GM19328 (cell line): ENCODE measurements at regions not wholly inside any gene's neighbourhood (a gene's known extent, or its start where the extent isn't known, plus 50 kb on each side); places are given as distances from the start of the nearest gene placed in this dataset.
"Not testable (repeated sequence)": the region's sequence is repeated elsewhere in the genome, so short reads cannot be mapped to it uniquely, and the experiment has no call there.

Source experiments
- ATAC-seq: cut with Tn5 transposase; IDR thresholded peaks from one replicate; pipeline ENCODE4 v1.9.1; 2021; ENCODE audit warnings: mild to moderate bottlenecking, moderate library complexity; ENCODE audit not compliant: unreplicated experiment

DNA sequence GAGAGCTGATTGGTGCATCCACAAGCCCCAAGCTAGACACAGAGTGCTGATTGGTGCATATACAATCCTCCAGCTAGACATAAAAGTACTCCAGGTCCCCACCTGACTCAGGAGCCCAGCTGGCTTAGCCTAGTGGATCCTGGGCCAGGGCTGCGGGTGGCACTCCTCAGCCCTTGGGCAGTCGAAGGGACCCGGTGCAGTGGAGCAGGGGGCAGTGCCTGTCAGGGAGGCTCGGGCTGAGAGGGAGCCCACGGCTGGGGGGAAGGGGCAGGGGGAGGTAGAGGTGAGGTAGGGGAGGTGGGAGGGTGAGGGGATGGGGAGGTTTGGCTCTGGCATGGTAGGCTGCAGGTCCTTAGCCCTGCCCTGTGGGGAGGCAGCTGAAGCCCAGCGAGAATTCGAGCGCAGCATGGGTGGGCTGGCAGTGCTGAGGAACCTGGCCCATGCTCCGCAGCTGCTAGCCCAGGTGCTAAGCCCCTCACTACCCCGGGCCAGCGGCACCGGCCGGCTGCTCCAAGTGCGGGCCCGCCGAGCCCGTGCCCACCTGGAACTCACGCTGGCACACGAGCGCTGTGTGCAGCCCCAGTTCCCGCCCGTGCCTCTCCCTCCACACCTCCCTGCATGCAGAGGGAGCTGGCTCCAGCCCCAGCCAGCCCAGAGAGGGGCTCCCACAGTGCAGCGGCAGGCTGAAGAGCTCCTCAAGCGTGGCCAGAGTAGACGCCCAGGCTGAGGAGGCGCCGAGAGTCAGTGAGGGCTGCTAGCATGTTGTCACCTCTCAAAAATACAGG lies 742.8 kb downstream of the FAM181B start:
- ATAC-seq, result no peak

DNA sequence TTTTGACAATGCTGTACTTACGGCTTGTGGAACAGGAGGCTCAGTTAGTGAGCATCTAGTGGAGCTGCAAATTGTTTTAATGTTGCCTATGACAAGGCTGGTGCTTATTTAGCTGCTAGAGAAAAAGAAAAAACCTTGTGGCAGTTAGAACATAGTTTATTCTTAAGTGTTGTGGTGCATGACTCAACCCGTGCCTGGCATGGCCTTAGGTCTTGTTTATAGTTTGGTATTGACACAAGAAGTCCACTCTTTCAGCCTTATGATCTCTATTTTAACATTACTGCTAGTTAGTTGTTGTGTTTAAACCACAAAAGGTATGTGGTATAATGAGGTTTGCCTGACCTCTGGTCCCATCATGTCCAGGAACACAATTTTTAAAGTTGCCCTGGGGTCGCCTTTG lies 744.6 kb downstream of the FAM181B start:
- ATAC-seq, result no peak

DNA sequence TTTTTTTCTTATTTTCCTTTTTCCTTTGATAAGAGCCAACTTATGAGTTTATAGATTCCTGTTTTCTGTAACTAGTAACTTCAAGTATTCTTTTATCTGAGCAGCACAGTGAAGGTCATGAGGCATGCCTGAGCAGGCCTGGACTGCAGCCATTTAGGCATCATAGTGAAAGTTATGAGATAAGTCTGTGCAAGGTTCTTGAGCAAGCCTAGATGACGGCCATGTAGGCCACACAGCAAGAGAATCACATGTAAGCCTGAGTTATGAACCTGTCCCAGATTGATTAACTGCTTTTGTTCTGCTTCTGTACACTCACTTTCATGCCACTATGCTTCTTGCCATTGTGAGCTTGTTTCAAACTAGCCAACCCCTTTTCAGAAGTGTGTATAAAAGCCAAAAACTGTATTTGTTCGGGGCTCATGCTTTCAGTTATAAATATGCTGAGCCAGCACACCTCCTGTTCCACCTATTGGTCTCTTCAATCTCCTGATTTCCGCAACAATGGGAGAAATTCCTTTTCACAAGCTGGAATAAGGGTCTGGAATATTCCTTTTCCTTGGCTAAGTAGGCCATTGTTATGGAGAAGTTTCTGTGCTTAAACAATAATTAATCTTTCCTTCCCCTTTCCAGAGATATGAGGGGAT lies 745.7 kb downstream of the FAM181B start:
- ATAC-seq, result no peak

DNA sequence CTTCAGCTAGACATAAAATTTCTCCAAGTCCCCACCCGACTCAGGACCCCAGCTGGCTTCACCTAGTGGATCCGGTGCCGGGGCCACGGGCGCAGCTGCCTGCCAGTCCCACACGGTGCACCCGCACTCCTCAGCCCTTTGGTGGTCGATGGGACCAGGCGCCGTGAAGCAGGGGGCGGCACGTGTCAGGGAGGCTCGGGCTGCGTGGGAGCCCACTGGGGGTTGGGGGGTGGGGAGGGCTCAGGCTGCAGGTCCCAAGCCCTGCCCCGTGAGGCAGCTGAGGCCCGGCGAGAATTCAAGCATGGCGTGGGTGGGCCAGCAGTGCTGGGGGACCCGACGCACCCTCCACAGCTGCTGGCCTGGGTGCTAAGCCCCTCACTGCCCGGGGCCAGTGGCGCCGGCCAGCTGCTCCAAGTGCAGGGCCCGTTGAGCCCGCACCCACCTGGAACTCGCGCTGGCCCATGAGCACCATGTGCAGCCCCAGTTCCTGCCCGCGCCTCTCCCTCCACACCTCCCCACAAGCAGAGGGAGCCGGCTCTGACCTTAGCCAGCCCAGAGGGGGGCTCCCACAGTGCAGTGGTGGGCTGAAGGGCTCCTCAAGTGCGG lies 747.0 kb downstream of the FAM181B start:
- ATAC-seq, result no peak

DNA sequence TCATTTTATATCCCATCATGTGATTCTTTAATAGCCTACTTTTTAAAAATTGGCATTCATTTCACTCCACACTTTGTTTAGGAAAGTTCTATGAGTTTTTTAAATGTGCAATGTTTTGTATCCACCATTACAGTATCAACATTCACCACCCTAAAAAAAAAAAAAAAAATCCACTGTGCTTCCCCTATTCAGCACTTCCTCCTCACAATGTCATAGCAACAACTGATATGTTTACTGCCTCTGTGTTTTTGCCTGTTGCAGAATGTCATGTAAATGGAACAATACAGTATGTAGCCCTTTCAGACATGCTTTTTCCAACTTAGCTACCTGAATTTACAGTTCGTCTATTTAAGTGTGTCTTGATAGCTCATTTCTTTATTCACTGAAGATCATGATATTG lies 754.2 kb downstream of the FAM181B start:
- no peak for ATAC-seq

DNA sequence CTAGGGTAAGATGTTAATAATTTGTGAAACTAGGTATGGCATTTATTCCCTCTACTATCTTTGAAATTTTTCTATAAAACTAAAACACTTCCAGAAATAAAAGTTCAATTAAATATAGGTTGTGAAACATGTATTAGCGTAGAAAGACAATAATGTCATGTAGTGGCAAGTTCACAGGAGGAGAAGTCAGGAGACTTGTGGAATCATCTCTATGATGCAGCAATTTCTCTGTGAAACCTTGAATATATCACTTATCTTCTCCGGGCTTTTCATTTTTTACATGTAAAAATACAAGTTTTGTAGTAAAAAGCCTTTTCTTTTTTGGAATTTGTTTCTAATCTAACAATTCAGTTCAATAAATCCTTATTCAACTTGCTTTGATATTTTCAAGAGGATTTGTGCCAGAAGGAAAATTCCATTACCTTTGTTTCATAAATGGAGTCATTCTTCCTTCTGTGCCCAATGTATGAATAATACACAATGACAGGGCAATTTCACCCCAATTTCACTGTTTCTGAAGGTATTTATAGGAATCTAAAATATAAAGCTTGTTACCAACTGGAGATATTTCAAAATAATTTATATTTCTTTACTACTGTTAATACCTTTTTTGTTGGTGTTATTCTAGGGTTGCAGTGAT lies 758.3 kb downstream of the FAM181B start:
- ATAC-seq, result no peak

DNA sequence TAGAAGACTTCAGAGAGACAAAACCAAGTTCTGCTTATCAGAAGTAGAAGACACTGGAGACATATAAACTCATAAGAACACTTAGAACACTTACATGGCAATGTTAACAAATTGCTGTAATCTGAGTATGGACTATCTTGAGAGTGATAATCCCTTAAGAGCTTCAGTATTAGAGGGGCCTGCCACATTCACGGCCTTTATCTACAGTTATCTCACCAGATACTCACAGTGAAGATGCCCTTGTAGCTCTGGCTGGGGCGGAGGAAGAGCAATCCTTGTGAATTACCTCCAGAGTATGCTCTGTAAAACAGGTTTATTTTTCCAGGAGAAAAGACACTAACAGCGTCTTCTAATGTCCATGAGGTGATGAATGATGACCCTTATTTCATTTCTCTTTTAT lies 762.8 kb downstream of the FAM181B start:
- no peak for ATAC-seq

DNA sequence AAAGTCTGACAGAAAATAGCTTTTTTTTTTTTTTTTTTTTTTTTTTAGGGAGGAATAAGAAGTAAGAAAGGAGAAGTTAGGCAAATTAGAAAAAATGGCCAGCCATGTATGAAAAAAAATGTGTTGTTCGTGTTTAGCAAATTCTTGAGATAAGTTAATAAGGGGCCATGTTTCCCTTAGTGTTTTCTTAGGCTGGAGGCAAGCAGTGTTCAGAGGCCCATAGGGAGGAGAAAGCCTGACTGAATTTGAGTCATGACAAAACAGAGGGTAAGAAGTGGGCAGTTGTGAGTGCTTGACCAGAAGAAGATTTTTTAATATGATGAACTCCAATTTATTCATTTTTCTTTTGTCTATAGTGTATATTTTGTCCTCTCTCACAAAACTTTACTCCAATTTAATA lies 766.4 kb downstream of the FAM181B start:
- ATAC-seq, result no peak

DNA sequence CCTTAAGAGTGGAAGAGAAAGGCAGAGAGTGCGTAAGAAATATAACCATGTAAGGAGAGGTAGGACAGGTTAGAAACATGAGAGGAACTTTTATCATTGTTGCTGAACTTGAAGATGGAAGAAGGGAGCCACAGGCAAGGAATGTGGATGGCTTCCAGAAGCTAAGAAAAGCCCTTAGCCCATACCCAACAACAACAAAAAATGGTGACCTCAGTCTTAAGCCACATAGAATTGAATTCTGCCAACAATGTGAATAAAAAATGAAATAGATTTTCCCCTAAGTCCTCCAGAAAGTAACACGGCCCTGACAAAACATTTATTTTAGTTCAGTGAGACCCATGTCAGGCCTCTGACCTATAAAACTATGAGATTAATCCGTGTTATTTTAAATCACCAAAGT lies 767.3 kb downstream of the FAM181B start:
- ATAC-seq, result no peak

DNA sequence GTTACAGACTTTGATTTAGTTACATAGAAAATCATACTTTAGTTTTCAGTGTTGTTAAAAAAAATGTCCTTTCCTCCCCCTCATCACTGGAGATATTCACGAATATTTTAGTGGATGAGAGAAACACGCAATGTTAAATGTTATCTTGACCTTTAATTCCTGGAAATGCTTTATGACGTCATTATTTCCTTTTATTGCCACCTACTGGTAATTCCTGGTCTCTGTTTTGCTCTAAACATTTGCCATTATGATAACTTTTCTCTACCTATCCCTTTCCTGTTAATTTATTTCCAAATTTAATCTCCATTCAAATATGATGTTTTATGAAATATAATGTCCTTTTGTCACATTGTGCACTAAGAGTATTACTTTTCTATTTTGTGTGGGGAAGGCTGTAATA lies 770.6 kb downstream of the FAM181B start:
- ATAC-seq, result no peak

DNA sequence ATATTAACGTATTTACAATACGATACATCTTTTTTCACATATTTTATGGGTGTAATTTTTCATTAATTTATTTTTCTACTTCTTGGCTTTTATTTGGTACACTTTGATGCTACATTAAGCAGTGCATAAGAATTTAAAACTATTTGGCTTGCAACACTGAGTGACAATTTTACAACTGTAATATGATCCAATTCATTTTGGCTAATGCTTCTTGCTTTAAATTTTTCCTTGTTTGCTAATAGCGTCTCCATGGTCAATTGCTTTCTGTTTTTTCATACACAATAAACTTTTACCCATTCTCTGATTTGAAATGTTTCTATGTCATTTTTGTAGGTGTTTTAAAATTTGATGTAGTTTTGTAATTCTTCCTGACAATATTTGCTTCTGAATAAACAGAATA lies 773.2 kb downstream of the FAM181B start:
- ATAC-seq, result no peak

DNA sequence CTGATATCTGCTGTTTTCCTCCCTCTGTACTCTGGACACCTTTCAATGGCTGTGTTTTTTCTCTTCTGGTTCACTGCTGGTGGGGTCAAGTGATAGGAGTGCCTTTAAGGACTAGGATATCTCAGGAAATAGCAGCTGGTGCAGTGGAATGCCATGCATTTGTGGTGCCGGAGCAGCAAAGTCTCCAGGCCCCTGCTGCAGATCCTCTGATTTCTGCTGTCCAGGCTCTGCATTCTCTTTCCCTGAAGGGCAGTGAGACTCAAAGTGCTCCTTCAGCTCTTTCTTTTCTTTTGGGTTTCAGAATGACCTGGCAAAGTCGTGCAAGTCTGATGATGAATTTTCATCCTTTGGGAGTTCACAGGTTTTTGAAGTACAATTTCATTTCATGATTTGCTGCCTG lies 774.3 kb downstream of the FAM181B start:
- no peak for ATAC-seq

DNA sequence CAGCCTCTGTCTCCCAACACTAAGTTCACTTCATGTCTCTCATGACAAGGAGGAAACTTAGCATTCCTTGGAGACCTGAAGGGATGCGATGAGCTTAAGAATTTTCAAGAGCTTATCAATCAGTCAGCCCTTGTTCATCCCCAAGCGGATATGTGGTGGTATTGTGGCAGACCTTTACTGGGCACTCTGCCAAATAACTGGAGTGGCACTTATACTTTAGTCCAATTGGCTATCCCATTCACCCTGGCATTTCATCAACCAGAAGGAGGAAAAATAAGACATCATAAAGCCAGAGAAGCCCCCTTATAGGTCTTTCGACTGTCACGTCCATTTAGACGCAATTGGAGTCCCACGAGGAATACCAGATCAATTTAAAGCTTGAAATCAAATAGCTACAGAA lies 779.4 kb downstream of the FAM181B start:
- not testable (repeated sequence) for ATAC-seq

DNA sequence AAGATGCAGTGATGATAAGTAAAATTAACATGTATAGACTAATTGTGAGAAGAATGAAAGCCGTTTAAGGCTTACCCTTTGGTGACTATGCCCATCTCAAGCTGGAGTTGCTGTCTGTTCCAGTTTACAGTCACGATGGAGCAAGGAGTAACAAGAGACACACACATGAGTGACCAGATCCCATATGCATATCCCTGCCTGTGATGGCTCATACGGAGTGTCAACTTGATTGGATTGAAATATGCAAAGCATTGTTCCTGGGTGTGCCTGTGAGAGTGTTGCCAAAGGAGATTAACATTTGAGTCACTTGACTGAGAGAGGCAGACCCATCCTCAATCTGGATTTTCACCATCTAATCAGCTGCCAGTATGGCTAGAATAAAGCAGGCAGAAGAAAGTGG lies 786.8 kb downstream of the FAM181B start:
- no peak for ATAC-seq

DNA sequence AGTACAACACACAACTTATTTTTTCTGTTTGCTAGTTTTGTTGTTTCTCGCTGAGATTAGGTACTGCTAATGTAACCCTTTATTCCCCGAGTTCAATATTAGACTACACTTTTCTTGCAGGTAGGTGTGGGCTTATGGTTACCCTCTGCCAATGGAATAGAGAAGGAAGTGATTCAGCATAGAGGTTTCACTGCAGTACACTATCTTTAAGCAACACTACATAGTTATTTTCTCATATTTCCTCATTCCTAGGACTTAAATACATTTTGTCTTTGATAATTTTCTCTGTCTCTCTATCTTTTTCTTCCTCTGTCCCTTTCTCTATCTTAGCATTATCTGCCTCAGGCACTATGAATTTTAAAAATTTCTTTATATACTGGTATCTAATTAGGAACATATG lies 791.0 kb downstream of the FAM181B start:
- ATAC-seq, result no peak

DNA sequence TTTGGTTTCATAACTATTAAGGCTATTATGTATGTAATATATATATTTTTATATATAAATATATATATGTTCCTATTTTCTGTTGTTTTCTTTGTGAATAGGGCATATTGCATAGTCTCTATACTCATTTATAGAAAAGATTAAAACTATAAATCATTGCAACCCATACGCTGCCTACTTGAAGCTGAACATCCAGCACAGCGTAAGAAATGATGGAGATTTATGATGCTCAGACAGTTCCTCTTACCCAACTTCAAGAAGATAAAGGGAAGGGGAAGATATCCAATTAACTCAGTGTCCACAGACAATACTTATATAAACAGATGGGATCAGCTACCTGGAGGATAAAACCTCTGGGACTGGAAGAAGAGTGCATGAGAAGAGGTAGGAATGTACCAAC lies 791.7 kb downstream of the FAM181B start:
- ATAC-seq, result no peak

DNA sequence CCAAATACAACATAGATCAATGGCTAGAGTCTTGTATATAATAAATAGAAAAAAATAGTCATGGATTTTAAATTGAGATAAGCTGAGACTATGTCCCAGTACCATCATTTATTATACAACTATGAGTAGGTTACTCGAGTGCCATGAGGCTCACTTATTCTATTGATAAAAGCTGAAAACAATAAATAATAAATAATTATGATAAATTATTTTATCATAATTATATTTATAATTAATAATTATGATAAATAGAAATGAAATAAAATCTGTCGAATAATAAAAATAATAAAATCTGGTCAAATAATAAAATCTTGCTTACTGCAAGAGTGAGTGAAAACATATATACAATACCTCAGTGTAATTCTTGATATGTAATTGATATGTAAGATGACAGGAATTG lies 801.4 kb downstream of the FAM181B start:
- ATAC-seq, result no peak

DNA sequence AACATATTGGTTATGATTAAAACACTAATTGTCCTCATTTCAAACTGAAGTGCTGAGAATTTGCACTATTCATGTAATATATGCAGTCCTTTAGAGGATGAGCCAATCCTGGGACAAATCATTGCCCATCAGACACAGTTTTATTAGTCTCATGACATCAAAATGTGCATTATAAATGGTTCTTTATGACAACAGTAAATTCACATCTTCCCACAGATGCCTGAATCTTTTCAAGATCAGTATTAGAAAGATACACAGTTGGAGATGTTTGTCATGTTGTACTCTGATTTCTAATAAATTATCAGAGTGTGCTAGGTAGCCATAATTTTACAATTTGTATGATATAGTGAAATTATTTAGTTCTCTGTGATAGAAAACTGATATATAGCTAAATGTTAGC lies 813.5 kb downstream of the FAM181B start:
- no peak for ATAC-seq

DNA sequence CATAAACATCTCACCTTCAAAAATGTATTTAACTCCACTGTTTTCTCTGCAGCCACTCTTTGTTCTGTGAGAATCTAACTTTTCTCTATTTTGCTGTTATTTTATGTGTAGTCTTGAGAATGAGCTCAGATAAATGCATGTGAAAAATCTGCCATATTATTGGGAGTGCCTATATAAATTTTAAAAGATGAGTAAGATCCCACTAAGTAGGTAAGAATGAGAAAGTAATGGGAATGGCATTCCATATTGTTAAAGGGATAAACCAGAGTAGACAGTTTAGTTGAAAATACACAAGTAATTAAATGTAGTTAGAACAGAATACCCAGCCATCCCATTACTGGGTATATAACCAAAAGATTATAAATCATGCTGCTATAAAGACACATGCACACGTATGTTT lies 817.2 kb downstream of the FAM181B start:
- no peak for ATAC-seq

DNA sequence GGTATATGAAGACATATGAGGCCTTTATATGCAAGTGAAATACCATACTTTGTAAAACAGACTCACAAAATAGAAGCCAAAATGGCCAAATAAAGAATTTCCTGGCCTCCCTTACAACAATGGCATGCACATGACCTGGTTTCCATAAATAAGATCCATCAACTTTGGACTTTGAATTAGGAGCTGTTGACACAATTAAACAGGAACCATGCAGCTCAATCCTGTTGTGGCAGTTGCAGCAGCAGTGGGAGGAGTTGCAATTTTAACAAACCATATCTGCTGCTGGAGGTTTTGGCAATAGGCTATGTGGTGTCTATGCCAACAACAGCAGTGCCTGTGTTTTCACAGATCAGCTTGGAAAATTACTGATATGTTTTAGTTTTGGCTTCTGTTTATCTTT lies 818.6 kb downstream of the FAM181B start:
- no peak for ATAC-seq

DNA sequence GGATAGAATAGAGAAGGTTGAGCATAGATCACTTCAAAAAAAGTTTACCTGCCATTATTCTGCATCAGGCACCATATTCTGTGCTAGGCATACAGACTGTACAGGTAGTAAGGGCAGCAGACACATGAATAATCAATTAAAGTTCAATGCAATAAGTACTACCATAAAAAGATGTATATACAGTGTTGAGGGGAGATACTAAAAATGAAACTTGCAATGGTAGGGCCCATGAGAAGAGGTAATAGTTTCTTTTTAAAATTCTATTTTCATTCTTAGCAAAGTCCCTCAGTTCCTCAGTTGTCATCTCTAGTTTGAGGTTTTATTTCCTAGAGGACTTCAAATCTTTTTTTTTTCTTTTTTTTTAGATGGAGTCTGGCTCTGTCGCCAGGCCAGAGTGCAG lies 819.9 kb downstream of the FAM181B start:
- ATAC-seq, result no peak

DNA sequence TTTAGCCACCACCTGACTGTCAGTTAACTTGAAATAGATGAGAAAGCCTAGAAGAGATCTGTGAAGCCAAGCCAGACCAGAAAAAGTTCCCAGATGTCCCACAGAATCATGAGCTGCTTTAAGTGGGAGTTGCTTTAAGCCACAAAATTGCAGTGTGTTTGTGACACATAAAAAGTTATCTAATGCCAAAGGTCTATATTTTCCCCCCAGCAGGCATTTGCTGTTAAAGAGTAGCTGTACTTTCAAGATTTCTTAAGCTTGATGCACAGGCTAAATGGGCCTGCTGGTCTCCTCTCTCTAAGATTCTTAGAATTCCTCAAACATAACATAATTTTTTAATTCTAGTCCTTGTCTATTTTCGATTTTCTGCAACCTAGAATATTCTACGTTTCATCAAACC lies 825.7 kb downstream of the FAM181B start:
- ATAC-seq, result no peak
